Hepatocyte (in vitro differentiated cells): ENCODE measurements at regions not wholly inside any gene's neighbourhood (a gene's known extent, or its start where the extent isn't known, plus 50 kb on each side); places are given as distances from the start of the nearest gene placed in this dataset.

Source experiments
- DNase-seq: peaks from one replicate; pipeline ENCODE4 v3.0.0-alpha.2; 2016; ENCODE audit warnings: low spot score
- H2AFZ ChIP-seq: fragments of 200-600 bp; sonication (generic); 2 replicates; pipeline ENCODE4 v1.6.0; 2016; ENCODE audit warnings: antibody characterized with exemption, mild to moderate bottlenecking
- H3K27ac ChIP-seq: fragments of 200-600 bp; sonication (generic); 2 replicates; pipeline ENCODE4 v1.5.1; 2016; ENCODE audit warnings: mild to moderate bottlenecking
- H3K27me3 ChIP-seq: fragments of 200-600 bp; sonication (generic); 2 replicates; pipeline ENCODE4 v1.6.1; 2016
- H3K36me3 ChIP-seq: fragments of 200-600 bp; sonication (generic); replicated peaks from 2 replicates; pipeline ENCODE4 v1.5.1; 2016; ENCODE audit warnings: low read depth; ENCODE audit not compliant: insufficient read depth
- H3K4me1 ChIP-seq: fragments of 200-600 bp; sonication (generic); 2 replicates; pipeline ENCODE4 v1.5.1; 2016; ENCODE audit warnings: mild to moderate bottlenecking, moderate library complexity; ENCODE audit not compliant: insufficient read depth
- H3K4me2 ChIP-seq: fragments of 200-600 bp; sonication (generic); 2 replicates; pipeline ENCODE4 v1.6.0; 2016
- H3K4me3 ChIP-seq: fragments of 200-600 bp; sonication (generic); 2 replicates; pipeline ENCODE4 v1.5.1; 2016; ENCODE audit warnings: mild to moderate bottlenecking
- H3K79me2 ChIP-seq: fragments of 200-600 bp; sonication (generic); 2 replicates; pipeline ENCODE4 v1.6.0; 2017; ENCODE audit warnings: mild to moderate bottlenecking
- H3K9me2 ChIP-seq: fragments of 200-600 bp; sonication (generic); replicated peaks from 2 replicates; pipeline ENCODE4 v1.6.0; 2017; ENCODE audit warnings: mild to moderate bottlenecking; ENCODE audit not compliant: insufficient read depth
- H3K9me3 ChIP-seq: fragments of 200-600 bp; sonication (generic); 2 replicates; pipeline ENCODE4 v1.5.1; 2016; ENCODE audit warnings: low read depth, mild to moderate bottlenecking
- H4K20me1 ChIP-seq: fragments of 200-600 bp; sonication (generic); 2 replicates; pipeline ENCODE4 v1.6.0; 2016; ENCODE audit warnings: mild to moderate bottlenecking; ENCODE audit not compliant: insufficient read depth, poor library complexity, severe bottlenecking
- CTCF ChIP-seq: fragments of 200-600 bp; sonication (generic); IDR thresholded peaks from 2 replicates; pipeline ENCODE4 v1.5.1; 2016; ENCODE audit warnings: antibody characterized with exemption, mild to moderate bottlenecking; ENCODE audit not compliant: poor library complexity
- EZH2 ChIP-seq: fragments of 200-600 bp; sonication (generic); IDR thresholded peaks from 2 replicates; pipeline ENCODE4 v1.6.1; 2016; ENCODE audit warnings: antibody characterized with exemption, mild to moderate bottlenecking, borderline replicate concordance
- EZH2phosphoT487 ChIP-seq: fragments of 200-600 bp; sonication (generic); IDR thresholded peaks from one replicate; pipeline ENCODE4 v1.6.1; 2018; ENCODE audit warnings: antibody characterized with exemption, mild to moderate bottlenecking, low read depth, moderate library complexity; ENCODE audit not compliant: unreplicated experiment, severe bottlenecking
- WGBS: methylation state at CpG from one replicate; pipeline ENCODE4 v1.1.6; 2016; ENCODE audit warnings: low lambda C conversion rate; ENCODE audit errors: missing lambda C conversion rate; 5-methylcytosine and 5-hydroxymethylcytosine counted together

- H3K4me1 ChIP-seq = no peaks in the 10 kb centered on the region
- no peaks in the 10 kb centered on the region for H3K27me3 ChIP-seq
- no peaks in the 10 kb centered on the region for H3K36me3 ChIP-seq
- TF ChIP-seq CTCF (no peak), EZH2phosphoT487 (no peak)
- H4K20me1 ChIP-seq = no peaks in the 10 kb centered on the region
- 98% methylated on average over 4 of the region's 4 CpGs for WGBS
- no peak overlapping the region for H3K4me3 ChIP-seq
- no peaks in the 10 kb centered on the region for H3K9me3 ChIP-seq
- no peaks in the 10 kb centered on the region for H3K9me2 ChIP-seq
- DNase-seq = no peak
- no peak overlapping the region for H3K4me2 ChIP-seq
- no peak overlapping the region for H3K27ac ChIP-seq
- H3K79me2 ChIP-seq = no peaks in the 10 kb centered on the region
- no peak overlapping the region for H2AFZ ChIP-seq
These were observed 59.9 kb upstream of the TENT5A start for GRCh38 chr6:81812401-81812800.

- no peak overlapping the region for H3K27ac ChIP-seq
- H3K4me3 ChIP-seq = no peak overlapping the region
- no peak overlapping the region for H2AFZ ChIP-seq
- no peak for TF ChIP-seq CTCF
- TF ChIP-seq EZH2phosphoT487 = no peak
- no peak for TF ChIP-seq EZH2
- no peaks in the 10 kb centered on the region for H4K20me1 ChIP-seq
- H3K9me2 ChIP-seq = no peaks in the 10 kb centered on the region
- no peaks in the 10 kb centered on the region for H3K4me1 ChIP-seq
- H3K79me2 ChIP-seq = no peaks in the 10 kb centered on the region
- DNase-seq = no peak
- no peaks in the 10 kb centered on the region for H3K36me3 ChIP-seq
- no peaks in the 10 kb centered on the region for H3K9me3 ChIP-seq
- WGBS = 56% methylated on average over 6 of the region's 6 CpGs
- no peaks in the 10 kb centered on the region for H3K27me3 ChIP-seq
- peak overlapping the region; percentile 10 for H3K4me2 ChIP-seq
These were observed 56.5 kb upstream of the TENT5A start for GRCh38 chr6:81808851-81809570.

- no peak overlapping the region for H3K4me2 ChIP-seq
These were observed 54.5 kb upstream of the TENT5A start for GRCh38 chr6:81806793-81807565.

More at GRCh38 chr6:81806793-81807565, 54.5 kb upstream of the TENT5A start:
- H2AFZ ChIP-seq = no peak overlapping the region
- TF ChIP-seq EZH2phosphoT487 (no peak), EZH2 (no peak), CTCF (no peak)
- H3K9me2 ChIP-seq = no peaks in the 10 kb centered on the region
- H3K27me3 ChIP-seq = no peaks in the 10 kb centered on the region
- no peaks in the 10 kb centered on the region for H3K4me1 ChIP-seq
- no peaks in the 10 kb centered on the region for H4K20me1 ChIP-seq
- no peaks in the 10 kb centered on the region for H3K79me2 ChIP-seq
- peak; percentile 53 for DNase-seq
- no peaks in the 10 kb centered on the region for H3K9me3 ChIP-seq
- H3K4me3 ChIP-seq = no peak overlapping the region
- H3K36me3 ChIP-seq = no peaks in the 10 kb centered on the region
- H3K27ac ChIP-seq = peak overlapping the region; percentile 77
- WGBS = 68% methylated on average over 8 of the region's 8 CpGs
